ENCODE measurements at regions not wholly inside any gene's neighbourhood (a gene's known extent, or its start where the extent isn't known, plus 50 kb on each side); places are given as distances from the start of the nearest gene placed in this dataset.

- H3K27ac ChIP-seq (ENCODE audit: extremely low read depth, low read depth, low read length), result no peak overlapping the region
- no peaks in the 10 kb centered on the region for H3K36me3 ChIP-seq (ENCODE audit: control insufficient read depth in 2 of 2, insufficient read depth in 1 of 2, low read length in 2 of 2)
- TF ChIP-seq ZNF350 (tag by site-specific recombination; IDR thresholded peaks at IDR 0.05) (no peak), HOXD13 (CRISPR knock-in tag; IDR thresholded peaks at IDR 0.05; ENCODE audit: borderline replicate concordance) (no peak), ZNF138 (tag by site-specific recombination; IDR thresholded peaks at IDR 0.05; ENCODE audit: borderline replicate concordance) (no peak), GLIS2 (tag by site-specific recombination; IDR thresholded peaks at IDR 0.05) (no peak), ZNF26 (tag by site-specific recombination; IDR thresholded peaks at IDR 0.05) (no peak), ZNF391 (tag by site-specific recombination; IDR thresholded peaks at IDR 0.05; ENCODE audit: borderline replicate concordance, low read depth) (no peak), ZNF473 (tag by site-specific recombination; IDR thresholded peaks at IDR 0.05) (no peak), ZNF837 (tag by site-specific recombination; IDR thresholded peaks at IDR 0.05) (no peak), ZNF560 (tag by site-specific recombination; IDR thresholded peaks at IDR 0.05; ENCODE audit: borderline replicate concordance) (no peak), PRDM6 (tag by site-specific recombination; IDR thresholded peaks at IDR 0.05) (no peak), SP2 (tag by site-specific recombination; IDR thresholded peaks at IDR 0.05) (no peak), OVOL3 (tag by site-specific recombination; IDR thresholded peaks at IDR 0.05) (no peak), TCF7L2 (IDR thresholded peaks at IDR 0.05; ENCODE audit: borderline replicate concordance, low read depth, low read length) (no peak), ZNF19 (tag by site-specific recombination; IDR thresholded peaks at IDR 0.05; ENCODE audit: low read depth) (no peak)
- H3K4me3 ChIP-seq (ENCODE audit: low read depth, low read length), result no peak overlapping the region
- CTCF ChIA-PET, result no interaction called here
- no peaks in the 10 kb centered on the region for H3K4me1 ChIP-seq (ENCODE audit: control insufficient read depth, insufficient read depth, low read length)
- no peaks in the 10 kb centered on the region for H3K9me3 ChIP-seq (ENCODE audit: control insufficient read depth, insufficient read depth, low read depth, low read length)
- POLR2A ChIA-PET, result no interaction called here
These were observed 300.5 kb downstream of the TRIML1 start for GRCh38 chr4:188439641-188440311.

GRCh38 chr4:188444500-188444899 is 305.3 kb downstream of the TRIML1 start:
- Histone ChIP-seq H3K4me3 (ENCODE audit: low read depth, low read length) (no peak overlapping the region), H3K9me3 (ENCODE audit: control insufficient read depth, insufficient read depth, low read depth, low read length) (no peaks in the 10 kb centered on the region), H3K4me1 (ENCODE audit: control insufficient read depth, insufficient read depth, low read length) (no peaks in the 10 kb centered on the region), H3K27ac (ENCODE audit: extremely low read depth, low read depth, low read length) (no peak overlapping the region), H3K36me3 (ENCODE audit: control insufficient read depth in 2 of 2, insufficient read depth in 1 of 2, low read length in 2 of 2) (no peaks in the 10 kb centered on the region)
- CTCF ChIA-PET, result no interaction called here
- POLR2A ChIA-PET, result no interaction called here
- TF ChIP-seq ZNF530 (tag by site-specific recombination; IDR thresholded peaks at IDR 0.05; ENCODE audit: low read depth), result no peak
- no peak for TF ChIP-seq ZNF416 (tag by site-specific recombination; IDR thresholded peaks at IDR 0.05)
- no peak for TF ChIP-seq ZNF518A (tag by site-specific recombination; conservative IDR thresholded peaks at IDR 0.05; ENCODE audit: low read depth)
- TF ChIP-seq ZNF274 (IDR thresholded peaks at IDR 0.05; ENCODE audit: low read length), result no peak
- no peak for TF ChIP-seq ZNF274 (tag by site-specific recombination; IDR thresholded peaks at IDR 0.05; ENCODE audit: borderline replicate concordance)
- TF ChIP-seq ZNF341 (tag by site-specific recombination; IDR thresholded peaks at IDR 0.05; ENCODE audit: low read depth), result no peak
- TF ChIP-seq ZNF776 (tag by site-specific recombination; IDR thresholded peaks at IDR 0.05; ENCODE audit: borderline replicate concordance), result no peak
- no peak for TF ChIP-seq ATF2 (tag by site-specific recombination; IDR thresholded peaks at IDR 0.05; ENCODE audit: low read depth)
- no peak for TF ChIP-seq FEZF1 (tag by site-specific recombination; IDR thresholded peaks at IDR 0.05)
- TF ChIP-seq ZNF16 (tag by site-specific recombination; IDR thresholded peaks at IDR 0.05; ENCODE audit: low read depth), result no peak
- no peak for TF ChIP-seq ZNF132 (tag by site-specific recombination; IDR thresholded peaks at IDR 0.05; ENCODE audit: borderline replicate concordance)
- no peak for TF ChIP-seq ZNF514 (tag by site-specific recombination; IDR thresholded peaks at IDR 0.05)
- TF ChIP-seq KLF8 (tag by site-specific recombination; IDR thresholded peaks at IDR 0.05), result no peak
